H54 (cell line): ENCODE measurements at regions not wholly inside any gene's neighbourhood (a gene's known extent, or its start where the extent isn't known, plus 50 kb on each side); places are given as distances from the start of the nearest gene placed in this dataset.
"Not testable (repeated sequence)": the region's sequence is repeated elsewhere in the genome, so short reads cannot be mapped to it uniquely, and the experiment has no call there.

Experiments used
- DNase-seq: peaks from one replicate; pipeline ENCODE4 v3.0.0; 2011; ENCODE audit warnings: low spot score, mixed read lengths; ENCODE audit not compliant: insufficient read length
- FAIRE-seq: peaks from 3 replicates; lab custom pipeline; 2011; peaks lifted over from hg19 to GRCh38; lab: Jason Lieb, UNC
- POLR2A ChIP-seq: IDR thresholded peaks from 2 replicates; pipeline ENCODE4 v1.6.1; 2011; ENCODE audit warnings: low read depth, mild to moderate bottlenecking, low read length

DNA sequence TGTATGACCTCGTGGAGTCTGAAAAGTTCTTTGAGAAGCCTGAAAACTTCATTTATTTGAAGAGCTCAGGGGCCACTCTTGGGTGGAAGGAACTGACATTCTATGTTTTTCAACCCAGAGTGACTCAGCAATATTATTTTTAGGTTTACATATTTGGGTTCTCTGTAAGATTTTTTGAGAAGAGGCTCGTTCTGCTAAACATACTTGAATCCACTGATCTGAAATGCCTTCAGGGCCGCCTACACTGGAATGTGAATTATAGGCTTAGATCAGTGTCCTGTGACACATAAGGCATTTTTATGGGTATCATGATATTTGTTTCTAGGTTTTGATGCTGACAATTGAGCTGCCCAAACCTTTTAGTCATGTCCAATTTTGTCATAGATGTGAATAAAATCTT is 86.2 kb downstream of the PSAT1 start:
- TF ChIP-seq POLR2A: no peak
- FAIRE-seq: no peak
- no peak for DNase-seq

DNA sequence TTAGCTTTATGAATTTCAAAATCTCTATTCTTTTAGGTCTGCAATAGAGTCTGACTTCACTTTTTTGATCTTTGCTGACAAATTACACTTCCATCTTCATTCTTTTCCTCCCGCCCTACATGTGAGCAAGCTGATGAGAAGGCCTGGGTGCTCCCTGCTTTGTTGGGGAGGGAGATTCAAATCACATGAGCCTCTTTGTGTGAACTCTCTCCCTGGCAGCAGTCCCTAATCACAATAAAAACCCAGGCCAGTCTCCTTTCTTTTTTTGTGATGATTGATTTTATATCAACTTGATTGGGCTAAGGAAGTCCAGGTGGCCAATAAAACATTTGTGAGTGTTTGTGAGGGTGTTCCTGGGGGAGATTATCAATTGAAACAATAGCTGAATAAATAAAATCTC is 89.4 kb downstream of the PSAT1 start:
- no peak for DNase-seq
- no peak for FAIRE-seq
- TF ChIP-seq POLR2A: no peak

DNA sequence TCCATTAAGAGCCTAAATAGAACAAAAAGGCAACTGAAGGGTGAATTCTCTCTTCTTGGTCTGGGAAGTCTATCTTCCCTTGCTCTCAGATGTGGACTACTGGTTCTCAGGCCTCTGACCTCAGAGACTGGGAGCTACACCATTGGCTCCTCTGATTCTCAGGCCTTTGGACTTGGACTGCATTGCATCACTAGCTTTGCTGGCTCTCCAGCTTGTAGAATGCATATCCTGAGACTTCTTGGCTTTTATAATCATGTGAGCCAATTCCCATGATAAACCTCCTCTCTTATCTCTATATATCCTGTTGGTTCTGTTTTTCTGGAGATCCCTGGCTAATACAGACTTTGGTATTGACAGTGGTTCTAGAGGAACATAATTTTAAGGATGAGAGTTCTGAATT is 89.8 kb downstream of the PSAT1 start:
- no peak for TF ChIP-seq POLR2A
- FAIRE-seq (no peak), DNase-seq (no peak)

DNA sequence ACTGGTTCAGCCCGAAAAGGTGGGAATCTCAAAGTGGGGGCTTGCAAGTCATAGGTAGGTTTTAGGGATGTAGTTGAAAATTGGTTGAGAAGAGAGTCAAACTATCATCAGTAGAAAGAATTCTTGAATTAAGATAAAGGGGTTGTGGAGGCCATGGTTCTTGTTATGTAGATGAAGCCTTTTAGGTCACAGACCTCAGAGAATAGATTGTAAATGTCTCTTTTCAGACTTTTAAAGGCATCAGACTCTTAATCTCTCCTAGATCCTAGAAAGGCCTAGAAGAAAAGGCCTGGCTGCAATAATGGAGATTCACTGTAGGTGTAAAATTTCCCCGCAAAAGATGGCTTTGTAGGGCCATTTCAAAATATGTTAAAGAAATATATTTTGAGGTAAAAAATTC is 96.4 kb downstream of the PSAT1 start:
- no peak for TF ChIP-seq POLR2A
- FAIRE-seq (no peak), DNase-seq (no peak)

DNA sequence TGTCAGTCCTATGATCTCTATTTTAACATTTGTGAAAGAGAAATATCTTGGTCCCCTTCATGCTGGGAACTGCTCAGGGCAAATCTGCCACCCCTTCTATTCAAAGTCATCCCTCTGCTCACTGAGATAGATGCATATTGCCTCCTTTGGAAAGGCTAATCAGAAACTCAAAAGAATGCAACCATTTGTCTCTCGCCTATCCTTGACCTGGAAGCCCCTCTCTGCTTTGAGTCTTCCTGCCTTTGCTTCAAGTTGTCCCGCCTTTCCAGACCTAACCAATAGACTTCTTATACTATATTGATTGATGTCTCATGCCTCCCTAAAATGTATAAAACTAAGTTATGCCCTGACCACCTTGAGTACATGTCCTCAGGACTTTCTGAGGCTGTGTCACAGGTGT is 97.0 kb downstream of the PSAT1 start:
- DNase-seq (no peak), FAIRE-seq (no peak)
- no peak for TF ChIP-seq POLR2A

DNA sequence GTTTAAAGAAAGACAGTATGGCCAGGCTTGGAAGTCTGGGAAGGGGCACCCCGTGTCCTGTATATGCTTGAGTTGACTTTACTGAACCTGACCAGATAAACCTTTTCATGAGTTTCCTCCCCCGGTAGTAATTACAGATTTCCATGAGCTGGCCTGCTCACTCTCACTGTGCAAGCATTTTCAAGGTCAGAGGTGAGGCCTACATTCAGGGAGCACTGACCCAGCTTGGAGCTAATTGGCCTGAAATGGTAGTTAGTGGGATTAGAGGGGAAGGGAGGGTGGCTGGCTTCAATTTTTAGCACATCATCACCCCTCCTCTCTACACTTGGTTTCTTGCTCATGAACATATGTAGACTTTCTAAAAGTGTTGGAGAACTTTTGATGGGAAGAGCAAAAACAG is 99.2 kb downstream of the PSAT1 start:
- no peak for FAIRE-seq
- DNase-seq: no peak
- no peak for TF ChIP-seq POLR2A

DNA sequence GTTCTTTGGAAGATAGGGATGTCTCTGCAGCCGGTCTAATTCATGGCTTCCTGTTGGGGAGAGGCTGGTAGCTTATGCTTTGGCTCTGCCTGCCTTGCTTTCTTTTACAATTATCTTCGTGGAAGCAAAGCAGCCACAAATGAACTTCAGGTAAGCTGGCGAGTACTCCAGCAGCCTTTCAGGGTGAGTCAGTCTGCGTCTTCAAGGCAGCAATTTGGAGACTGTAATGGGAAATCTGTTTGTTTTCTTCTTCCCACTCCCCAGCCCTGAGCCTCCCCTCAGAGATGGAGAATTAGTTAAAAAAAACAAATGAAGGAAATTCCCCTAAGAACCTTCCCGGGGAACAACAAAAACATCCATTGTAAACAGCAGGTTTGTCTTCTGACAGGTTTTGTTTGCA is 100.1 kb downstream of the PSAT1 start:
- no peak for TF ChIP-seq POLR2A

DNA sequence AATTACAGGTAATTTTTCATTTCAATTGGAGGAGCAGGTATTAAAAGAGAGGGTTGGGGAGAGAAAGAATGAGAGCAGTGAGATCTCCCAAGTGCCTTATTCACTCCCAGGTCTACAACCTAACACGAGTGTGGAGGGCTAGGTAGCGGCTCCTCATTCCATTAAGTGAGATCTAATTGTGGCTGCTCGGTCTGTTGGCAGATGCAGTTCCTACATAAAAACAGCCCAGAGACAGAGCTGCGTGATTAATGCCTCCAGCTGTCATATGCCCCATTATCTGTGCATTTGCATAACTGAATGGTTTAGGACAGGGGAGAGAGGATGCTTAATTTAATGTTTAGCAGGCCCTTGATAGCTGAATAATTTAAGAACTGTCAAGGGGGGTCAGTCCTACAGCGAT is 100.5 kb downstream of the PSAT1 start:
- TF ChIP-seq POLR2A: no peak
- DNase-seq (no peak), FAIRE-seq (no peak)

More for the DNA sequence above, 100.1 kb downstream of the PSAT1 start:
- FAIRE-seq: no peak
- DNase-seq: no peak

DNA sequence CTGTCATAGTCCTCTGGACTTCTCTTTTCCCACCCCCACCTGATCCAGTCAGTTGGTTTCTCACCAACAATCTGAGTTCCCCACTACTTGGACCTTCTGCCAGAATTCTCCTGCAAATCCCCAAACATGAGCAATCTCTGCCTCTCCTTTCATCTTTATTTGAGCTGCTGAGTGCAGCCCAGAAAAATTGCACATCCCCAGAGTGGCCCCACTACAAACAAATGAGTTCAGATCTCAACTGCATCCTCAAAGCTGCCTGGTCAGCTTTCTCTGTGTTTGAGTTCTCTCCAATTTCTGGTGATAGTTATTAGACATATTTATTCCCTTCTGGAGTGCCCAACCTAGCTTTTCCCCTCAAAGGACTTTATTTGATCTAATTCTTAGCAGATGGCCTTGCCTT is 102.2 kb downstream of the PSAT1 start:
- no peak for TF ChIP-seq POLR2A
- FAIRE-seq (no peak), DNase-seq (no peak)

DNA sequence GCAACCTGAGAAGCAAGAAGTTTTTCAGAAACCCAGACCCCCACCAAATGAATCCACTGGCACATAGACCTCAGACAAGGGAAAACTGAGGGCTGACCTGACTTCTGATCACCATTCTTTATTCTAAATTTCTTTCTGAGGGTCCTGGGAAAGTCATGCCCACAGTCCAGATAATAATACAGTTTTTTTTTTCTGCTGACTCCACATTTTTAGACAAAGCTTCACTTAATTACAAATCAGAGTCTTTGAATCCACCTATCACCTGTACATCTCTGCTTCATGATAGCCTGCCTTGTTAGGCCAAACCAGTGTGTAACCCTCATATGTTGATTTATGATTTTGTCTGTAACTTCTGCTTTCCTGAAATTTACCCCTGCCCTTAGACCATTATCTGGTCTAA is 103.6 kb downstream of the PSAT1 start:
- FAIRE-seq: no peak
- TF ChIP-seq POLR2A: no peak
- DNase-seq: no peak

DNA sequence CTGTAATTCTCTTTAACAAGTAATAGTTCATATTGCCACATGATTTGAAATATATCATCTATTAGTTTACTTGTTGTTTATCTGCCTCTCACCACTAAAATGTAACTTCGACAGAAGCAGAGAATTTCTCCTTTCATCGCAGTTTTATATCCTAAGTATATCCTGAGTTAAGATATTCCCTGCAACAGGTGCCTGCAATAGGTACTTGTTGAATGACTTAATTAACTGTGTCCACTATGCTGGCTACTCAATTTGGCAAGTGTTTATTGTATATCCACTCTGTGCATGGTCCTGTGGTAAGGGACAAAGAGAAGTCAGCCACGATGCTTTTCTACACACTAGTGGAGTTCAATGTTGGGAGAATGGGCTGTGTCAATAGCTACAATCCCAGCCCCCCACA is 108.5 kb downstream of the PSAT1 start:
- FAIRE-seq (no peak), DNase-seq (no peak)
- no peak for TF ChIP-seq POLR2A

DNA sequence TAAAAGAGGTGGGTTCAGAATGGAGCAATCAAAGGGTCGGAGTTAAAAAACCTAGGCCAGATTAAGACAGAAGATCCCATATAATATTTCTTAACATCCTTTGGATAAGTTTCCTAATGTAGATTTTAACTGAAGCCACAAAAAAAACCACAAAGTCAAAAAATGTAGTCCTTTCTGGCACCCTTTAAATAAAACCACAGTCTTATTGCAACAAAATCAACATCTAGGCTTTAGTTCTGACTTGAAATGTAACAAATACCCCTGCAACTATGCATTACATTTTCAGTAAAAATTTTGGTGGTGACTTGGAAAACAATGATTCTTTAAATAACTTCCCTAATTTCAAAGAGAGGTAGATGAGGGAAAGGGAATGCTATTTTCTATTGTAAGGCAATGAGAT is 109.2 kb downstream of the PSAT1 start:
- no peak for DNase-seq
- TF ChIP-seq POLR2A: no peak
- FAIRE-seq: no peak

DNA sequence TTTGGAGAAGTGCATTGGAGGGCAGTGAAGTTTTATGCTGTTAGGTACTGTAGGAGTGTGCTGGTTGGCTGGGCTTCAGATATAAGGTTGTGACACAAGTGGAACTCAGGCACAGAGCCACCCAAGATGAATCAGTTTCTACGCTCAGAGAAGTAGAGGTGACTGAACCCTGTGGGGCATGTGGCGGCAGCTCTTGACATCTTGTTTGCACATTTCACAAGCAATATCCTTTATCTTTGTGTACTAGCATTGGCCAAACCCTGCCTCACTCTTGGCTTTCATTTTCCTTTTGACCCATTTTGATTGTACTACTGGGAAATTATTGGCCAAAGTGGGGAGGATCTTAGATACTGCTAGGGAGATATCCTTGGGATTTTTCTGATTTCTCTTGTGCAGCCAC is 110.0 kb downstream of the PSAT1 start:
- no peak for DNase-seq
- no peak for FAIRE-seq
- TF ChIP-seq POLR2A: no peak

DNA sequence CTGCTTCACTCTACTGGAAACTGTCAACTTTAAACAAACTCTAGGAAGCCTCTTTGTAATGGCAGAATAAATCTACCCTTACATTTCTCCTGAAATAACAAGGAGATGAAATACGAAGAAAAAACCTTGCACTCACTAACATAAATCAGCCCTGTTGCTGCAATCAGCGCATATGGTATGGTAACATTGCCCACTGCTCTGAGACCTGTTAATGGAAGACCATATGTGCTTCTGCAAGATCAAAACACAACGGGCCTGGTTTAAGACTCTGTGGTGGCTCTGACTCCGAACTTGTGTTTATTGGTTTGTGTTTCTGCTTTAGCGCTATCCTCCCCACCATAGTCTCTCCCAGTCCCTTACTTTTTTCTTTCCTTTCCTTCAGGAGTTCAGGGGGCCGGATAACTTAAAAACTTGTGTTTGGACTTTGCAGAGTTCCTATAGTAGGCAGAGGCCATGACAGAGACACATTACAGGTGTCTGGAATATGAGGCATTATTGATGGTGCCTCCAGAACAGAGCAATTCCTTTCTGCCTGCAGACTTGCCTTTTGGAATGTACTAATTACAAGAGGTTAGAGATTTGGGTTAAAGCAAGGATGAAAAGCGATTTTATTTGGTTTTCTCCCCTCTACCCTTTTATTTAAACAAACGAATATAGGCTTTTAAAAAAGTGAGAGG is 110.8 kb downstream of the PSAT1 start:
- FAIRE-seq (no peak), DNase-seq (no peak)

DNA sequence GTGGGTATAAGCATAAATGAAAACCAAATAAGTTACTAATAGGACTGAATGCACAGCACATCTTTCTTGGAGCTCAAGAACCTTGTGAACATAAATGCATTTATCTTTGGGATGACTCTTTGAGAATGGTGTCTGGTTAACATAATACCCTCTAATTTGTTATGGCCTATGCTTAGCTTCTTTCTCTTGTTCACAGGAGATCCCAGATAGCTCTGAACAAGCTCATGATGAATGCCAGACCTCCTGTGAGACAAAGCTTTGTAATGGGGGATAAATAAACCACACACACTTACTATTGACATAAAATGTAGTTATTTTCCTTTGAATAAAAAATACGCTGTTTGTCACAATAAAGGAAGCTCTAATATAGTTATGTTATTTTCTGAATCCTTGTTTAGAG is 111.5 kb downstream of the PSAT1 start:
- FAIRE-seq: no peak
- no peak for DNase-seq
- no peak for TF ChIP-seq POLR2A

More for the DNA sequence above, 110.8 kb downstream of the PSAT1 start:
- no peak for TF ChIP-seq POLR2A

DNA sequence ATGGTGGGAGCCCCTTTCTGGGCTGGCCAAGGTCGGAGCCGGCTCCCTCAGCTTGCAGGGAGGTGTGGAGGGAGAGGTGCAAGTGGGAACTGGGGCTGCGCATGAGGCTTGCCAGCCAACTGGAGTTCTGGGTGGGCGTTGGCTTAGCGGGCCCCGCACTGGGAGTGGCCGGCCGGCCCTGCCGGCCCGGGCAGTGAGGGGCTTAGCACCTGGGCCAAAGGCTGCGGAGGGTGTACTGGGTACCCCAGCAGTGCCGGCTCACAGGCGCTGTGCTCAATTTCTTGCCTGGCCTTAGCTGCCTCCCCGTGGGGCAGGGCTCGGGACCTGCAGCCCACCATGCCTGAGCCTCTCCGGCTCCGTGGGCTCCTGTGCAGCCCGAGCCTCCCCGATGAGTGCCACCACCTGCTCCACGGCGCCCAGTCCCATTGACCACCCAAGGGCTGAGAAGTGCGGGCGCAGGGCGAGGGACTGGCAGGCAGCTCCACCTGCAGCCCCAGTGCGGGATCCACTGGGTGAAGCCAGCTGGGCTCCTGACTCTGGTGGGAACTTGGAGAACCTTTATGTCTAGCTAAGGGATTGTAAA is 113.1 kb downstream of the PSAT1 start:
- not testable (repeated sequence) for FAIRE-seq

More for the DNA sequence above, 113.1 kb downstream of the PSAT1 start:
- DNase-seq: not testable (repeated sequence)
